ENCODE measurements at regions not wholly inside any gene's neighbourhood (a gene's known extent, or its start where the extent isn't known, plus 50 kb on each side); places are given as distances from the start of the nearest gene placed in this dataset.
"Not testable (repeated sequence)": the region's sequence is repeated elsewhere in the genome, so short reads cannot be mapped to it uniquely, and the experiment has no call there.

DNA sequence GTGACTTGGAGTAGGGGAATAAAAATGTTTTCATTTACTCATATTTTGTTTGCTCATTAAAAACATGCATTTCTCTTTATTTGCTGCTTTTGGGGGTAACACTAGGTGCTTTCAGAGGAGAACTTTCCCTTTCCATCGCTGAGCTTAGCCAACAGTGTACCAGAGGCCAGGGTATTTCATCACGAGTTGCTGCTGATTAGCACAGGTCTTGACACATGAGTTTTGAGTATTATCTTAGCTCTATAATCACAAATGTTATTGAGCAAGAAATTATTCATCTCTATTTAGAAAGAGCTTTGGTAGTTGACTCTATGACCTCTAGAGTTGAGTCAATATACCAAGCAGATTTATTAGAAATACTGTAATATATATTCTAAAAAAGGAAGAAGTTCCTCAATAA is 375.9 kb downstream of the NXPH1 start:
- no peak for DNase-seq

DNA sequence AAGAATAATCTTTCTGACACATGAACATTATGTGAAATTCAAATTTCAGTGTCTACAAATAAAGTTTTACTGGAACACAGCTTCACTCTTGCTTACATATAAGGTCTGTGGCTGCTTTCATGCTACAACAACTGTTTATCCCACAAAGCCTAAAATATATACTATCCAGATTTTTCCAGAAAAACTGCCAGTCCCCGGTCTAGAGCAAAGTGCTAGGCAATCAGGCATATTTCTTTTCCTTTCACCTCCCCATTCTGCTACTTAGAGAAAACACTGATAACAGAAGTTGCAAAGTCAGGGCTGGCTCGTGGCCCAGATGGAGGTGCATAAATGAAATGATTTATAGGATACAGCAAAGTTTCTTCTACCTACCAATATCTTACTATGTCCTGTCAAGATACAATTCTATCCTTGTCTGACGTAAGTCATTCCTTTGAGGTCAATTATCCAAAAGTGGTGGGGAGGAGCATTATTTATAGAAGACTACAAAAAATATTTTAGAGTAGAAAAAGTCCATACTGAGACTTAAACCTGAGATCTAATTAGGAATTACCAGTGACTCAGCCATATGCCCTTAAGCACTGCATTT is 384.1 kb downstream of the NXPH1 start:
- DNase-seq, result no peak

DNA sequence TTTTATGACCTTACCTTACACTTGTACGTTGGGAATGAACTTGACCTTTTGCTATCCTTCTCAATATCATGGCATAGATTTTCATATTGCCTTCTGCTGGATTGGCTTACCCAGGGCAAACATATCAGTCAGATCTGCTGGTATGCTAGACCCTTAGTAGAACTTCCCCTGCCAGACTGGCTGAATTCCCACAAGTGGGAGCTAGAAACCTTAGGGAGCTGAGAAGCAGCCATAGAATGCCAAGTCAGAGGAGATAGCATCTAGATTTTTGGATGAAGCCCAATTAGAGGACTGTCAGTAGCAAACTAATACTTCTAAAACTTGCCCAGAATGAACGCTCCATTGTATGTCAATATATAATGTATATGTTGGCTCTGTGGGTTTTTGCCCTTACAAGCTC is 385.0 kb downstream of the NXPH1 start:
- no peak for DNase-seq

DNA sequence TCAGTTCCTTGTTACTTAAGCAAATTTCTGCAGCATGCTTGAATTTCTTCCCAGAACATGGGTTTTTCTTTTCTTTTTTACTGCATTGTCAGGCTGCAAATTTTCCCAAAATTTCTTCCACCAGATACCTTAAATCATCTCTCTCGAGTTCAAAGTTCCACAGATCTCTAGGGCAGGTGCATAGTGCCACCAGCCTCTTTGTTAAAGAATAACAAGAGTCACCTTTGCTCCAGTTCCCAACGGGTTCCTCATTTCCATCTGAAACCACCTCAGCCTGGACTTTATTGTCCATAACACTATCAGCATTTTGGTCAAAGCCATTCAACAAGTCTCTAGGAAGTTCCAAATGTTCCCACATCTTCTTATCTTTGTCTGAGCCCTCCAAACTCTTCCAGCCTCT is 389.2 kb downstream of the NXPH1 start:
- DNase-seq, result no peak

DNA sequence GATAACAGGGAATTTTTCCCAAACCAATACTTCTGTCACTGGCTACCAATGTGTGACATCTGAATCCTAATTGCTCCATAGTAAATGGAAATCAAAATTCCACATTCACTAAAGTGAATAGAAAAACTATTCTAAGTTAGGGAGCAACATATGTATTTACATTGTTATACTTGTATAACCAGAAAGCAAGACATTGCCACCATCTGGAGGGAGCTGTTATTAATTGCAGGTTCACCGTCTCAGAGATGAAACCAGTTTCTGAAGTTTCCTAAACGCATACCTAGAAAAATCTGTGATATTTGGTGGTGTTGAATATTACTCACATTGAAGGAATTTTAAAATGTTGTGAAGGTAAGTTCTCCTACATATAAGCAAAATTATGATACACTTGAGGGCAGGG is 390.1 kb downstream of the NXPH1 start:
- no peak for DNase-seq

DNA sequence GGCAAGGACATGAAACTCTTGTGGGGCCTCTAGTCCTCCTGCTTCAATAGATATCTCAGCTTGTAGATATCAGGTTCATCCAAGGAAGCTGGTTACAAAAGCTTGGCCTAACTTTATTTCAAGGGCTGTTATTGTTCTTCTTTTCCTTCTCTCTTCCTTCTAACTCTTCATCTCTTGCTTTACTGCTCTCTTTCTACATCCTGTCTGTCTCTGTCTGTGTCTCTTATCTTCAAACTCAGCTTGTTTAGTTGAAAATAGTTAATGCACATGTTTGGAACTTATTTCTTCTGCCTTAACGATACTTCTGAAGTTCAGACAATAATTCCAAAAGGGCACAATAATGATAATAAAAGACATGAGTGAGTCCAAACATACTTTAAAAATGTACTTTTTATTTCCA is 393.9 kb downstream of the NXPH1 start:
- DNase-seq, result no peak

DNA sequence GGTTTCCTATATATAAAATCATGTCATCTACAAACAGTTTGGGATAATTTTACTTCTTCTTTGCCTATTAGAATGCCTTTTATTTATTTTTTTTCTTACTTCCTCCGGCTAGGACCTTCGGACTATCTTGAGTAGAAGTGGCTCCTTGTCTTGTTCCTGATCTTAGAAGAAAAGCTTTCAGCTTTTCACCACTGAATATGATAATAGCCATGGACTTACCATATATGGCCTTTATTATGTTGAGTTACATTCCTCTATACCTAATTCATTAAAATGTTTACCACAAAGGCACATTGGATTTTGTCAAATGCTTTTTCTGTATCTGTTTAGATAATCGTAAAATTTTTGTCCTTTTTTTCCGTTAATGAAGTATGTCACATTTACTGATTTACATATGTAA is 395.7 kb downstream of the NXPH1 start:
- no peak for DNase-seq

DNA sequence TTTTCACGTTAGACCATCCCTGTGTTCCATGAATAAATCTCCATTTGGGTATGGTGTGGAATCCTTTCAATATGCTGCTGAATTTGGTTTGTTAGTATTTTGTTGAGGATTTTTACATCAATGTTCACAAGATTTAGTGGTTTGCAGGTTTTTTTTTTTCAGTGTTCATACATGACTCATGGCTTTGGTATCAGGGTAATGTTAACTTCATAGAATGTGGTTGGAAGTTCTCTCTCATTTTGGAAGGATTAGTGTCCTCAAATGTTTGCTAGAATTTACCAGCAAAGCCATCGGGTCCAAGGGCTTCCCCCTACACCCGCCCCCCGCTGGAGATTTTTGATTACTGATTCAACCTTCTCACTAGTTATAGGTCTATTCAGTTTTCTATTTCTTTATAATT is 398.0 kb downstream of the NXPH1 start:
- no peak for DNase-seq

DNA sequence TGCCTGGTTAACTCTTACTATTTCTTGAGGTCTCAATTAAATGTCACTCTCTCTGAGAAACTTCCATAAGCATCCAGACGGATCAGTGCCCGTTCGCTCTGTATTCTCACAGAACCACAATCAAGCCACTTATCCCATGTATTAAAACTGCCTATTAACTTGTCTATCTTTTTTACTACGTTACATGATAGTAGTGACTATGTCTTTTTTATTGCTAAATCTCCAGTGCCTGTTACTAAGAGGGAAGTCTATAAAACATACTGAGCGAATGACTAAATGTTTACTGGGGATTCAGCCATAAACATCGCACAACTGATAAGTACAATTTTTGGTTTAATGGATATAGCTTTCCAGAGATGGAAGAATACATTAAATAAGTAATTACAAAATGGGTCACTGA is 399.9 kb downstream of the NXPH1 start:
- no peak for DNase-seq

DNA sequence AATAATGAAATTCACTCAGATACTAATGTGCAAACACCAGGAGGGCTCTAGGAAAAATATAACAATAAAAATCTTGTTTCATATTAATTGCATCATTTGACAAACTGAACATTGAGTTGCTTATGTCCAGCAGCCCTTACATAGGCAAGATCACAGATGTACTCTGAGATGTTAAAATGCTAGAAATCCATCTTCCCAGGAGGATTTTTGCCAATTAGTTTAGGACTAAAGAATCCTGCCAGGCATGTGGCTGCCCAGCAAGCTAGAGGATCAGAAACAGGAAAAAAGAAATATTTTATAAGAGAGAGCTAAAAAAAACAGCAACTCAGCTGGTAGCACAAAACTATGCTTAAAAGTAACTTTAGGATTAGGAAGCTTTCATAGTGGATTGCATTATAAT is 407.8 kb downstream of the NXPH1 start:
- no peak for DNase-seq

DNA sequence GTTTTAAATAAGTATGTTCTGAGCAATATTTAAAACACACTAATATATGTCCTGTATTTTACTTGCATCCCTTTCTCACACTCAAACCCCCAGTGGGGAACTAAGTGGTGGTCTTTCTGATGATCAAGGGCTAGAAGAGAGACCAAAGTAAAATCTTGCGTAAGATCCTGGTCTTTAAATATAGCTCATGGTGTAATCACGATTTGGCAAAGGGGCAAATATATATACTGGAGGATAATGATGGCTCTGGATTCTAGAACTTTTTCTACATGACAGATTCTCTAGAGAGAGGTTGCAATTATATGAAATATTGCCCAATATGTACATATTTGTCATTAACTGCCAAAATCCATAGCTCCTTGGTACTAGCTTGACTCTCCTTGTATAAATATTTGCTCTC is 438.3 kb downstream of the NXPH1 start:
- no peak for DNase-seq

DNA sequence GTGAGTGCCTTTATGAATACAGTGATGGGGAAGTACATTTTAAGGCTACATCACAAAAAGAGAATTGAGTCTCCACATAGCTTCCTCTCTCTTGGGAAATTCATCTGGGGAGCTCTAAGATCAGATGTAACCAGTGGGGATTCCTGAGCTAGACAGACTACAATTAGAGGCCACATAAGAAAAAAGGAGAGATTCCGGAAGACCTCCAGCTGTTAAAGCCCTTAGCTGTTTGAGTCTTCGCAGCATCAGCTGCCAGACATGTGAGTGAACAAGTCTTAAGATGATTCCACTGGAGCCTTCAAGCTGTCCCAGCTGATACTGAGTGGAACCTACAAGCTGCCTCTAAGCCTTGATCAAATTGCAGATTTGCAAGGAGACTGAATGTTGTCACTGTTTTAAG is 448.5 kb downstream of the NXPH1 start:
- no peak for DNase-seq

DNA sequence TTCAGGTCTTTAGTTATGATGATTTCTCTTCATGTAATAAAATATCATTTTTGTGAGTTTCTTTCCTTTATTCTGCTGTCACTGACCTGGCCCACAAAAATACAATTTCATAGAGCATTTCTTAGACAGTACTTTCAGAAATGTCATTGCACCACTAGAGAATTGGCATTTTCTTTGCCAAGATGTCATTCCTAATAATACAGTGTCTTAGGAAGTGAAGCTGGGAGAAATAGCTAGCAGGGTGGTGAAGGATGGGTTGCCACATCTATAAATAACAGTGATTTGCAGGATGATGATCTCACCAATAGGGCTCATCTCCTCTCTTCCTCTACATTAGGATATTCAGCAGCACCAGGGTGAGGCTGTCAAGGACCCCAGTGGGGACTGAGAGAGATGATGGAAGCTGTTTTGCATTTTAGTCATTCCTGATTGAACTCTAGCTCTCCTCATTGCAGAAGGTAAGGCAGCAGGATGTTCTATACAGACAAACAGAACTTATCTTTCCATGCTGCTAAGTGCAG is 452.1 kb downstream of the NXPH1 start:
- no peak for DNase-seq

DNA sequence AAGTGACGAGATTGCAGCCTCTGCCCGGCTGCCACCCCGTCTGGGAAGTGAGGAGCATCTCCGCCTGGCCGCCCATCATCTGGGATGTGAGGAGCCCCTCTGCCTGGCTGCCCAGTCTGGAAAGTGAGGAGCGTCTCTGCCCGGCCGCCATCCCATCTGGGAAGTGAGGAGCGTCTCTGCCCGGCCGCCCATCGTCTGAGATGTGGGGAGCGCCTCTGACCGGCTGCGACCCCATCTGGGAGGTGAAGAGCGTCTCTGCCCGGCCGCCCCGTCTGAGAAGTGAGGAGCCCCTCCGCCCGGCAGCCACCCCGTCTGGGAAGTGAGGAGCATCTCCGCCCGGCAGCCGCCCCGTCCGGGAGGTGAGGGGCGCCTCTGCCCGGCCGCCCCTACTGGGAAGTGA is 456.9 kb downstream of the NXPH1 start:
- DNase-seq, result not testable (repeated sequence)

DNA sequence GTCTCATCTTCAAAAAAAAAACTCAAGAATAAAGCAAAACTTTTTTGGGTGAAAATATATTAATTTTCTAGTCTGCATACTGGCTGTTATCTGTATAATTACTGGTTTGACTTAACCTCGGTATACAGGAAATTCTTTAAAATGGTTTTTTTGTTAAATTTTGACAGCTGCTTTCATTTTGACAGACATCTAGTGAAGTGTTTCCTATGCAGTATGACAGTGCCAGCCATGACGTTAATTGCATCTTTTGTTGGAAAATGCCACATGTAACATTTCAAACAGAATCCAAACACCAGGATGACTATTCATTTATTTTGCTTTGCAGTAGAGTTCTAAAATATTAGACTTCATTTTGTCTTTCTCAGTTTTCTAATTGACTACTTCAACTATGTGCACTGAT is 460.4 kb downstream of the NXPH1 start:
- DNase-seq, result no peak

DNA sequence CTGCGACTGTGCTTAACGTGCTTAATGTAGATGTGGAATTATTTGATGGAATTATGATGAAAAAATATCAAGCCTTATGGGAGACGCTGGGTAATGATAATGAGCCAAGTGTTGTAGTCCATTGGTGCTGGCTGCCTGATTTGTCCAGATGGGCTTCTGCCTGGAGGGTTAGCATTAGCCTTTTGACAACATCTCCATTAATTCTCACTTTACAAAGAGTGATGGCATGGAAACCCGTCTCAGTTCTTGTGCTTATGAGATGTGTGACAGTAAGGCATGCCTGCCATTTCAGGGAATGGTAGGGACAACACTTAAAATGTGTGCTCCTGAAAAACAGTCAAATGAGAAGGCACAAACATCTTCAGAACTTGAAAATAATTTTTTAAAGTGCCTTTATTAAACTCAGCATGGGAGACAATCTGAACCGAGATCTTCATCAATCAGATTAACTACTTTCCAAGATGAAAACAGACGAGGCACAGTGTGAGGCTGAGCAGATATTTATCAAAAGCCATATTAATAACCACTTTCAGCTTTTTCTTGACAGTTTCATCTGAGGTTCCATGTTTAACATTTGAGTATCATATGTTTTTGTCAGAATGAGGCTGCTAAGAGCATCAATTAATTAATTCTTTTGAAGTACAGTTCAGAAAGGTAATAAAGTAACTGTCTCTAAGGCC is 473.1 kb downstream of the NXPH1 start:
- DNase-seq, result no peak

DNA sequence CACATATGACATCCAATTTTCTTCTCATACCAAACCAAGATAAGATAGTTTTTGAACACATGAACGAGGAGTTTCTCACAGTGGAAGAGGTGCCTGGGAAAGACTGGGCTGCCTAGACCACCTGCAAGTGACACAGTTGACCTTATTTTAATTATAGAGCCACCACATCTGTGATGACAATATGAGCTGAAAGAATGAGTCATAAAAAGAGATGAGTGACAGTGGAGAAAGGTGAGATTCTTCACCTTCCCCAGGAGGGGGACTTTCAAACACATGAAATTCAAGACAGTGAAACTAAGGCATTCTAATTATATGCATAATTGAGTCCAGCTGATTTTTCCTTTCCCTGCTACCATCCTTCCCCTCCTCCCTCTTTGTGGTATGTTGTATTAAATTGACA is 475.5 kb downstream of the NXPH1 start:
- DNase-seq, result no peak

DNA sequence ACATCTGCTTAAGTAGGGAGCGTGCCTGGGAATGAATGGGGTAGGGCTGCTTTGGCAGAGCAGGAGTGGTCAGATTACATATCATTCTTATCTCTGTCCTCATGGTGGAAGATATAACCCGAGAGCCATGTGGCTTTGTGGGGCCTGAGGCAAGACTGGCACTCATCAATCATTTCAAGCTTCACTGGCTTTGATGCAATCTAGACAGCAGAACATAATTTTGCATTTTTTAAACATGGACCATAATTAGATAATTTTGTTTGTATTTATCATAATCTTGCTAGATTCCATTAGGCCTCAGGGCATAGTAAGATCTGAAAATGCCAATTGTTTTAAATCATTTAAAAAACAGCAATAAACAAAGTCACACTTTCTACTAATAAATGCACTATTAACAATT is 480.3 kb downstream of the NXPH1 start:
- no peak for DNase-seq

DNA sequence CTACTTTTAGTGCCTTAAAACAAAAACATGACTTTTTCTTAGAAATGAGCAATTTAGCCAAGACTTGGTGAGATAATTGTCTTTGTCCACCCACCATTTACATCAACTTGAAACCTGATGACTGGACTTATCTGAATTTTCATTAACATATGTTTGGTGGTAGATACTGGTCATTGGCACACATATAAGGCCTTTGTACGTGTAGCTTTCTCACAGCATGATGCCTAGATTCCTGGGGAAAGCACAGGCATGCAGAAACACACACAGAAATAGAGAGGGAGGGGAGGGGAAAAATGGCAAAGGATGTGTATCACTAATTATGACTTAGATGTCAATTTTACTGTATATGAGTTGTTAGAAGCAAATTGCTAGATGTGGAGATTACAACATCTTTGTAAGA is 488.4 kb downstream of the NXPH1 start:
- no peak for DNase-seq

DNA sequence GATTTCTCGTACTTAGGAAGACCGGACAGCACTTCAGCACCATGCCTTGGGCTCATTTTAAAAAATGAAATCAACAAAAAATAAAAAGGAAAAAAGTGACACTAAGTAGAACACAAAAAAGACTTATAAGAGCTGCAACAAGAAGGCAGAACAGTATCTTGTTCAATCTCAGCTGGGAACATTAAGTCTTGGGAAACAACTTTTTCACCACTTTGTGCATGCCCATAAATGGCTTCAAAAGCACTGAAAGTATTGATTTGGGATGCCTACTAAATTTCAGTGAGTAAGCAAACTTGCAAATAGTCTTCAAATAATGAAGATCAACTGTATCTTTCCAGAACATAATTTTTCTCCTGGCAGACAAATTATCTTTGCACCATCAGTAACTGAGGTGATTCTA is 489.3 kb downstream of the NXPH1 start:
- no peak for DNase-seq

DNA sequence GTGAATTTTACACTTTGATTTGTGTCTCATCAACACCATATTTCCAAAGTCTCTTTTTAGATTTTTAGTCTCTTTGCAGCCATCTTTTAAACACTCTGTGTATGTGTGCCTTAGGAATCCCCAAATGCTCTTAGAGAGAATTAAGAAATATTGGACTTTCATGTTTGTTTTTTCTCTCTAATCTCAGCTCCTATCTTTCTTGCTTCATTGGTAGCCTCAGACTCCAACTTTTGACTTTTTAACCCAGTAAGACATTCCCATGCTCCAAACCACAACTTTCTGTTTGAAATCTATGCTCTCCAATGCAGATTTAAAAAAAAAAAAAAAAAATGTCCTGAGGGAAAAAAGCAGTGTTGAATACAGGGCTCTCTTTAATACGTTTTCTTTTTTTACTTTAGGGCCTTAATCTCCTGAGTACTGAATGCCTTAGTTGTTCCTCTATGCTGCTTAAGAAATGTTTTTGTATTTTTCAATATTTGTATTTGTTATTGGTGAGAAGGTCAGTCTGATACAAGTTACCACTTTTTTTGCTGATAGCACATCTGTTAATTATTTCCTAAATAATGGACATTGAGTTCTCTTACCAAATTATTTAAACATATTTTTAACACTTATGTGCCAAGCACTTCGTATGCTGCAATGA is 489.9 kb downstream of the NXPH1 start:
- no peak for DNase-seq

DNA sequence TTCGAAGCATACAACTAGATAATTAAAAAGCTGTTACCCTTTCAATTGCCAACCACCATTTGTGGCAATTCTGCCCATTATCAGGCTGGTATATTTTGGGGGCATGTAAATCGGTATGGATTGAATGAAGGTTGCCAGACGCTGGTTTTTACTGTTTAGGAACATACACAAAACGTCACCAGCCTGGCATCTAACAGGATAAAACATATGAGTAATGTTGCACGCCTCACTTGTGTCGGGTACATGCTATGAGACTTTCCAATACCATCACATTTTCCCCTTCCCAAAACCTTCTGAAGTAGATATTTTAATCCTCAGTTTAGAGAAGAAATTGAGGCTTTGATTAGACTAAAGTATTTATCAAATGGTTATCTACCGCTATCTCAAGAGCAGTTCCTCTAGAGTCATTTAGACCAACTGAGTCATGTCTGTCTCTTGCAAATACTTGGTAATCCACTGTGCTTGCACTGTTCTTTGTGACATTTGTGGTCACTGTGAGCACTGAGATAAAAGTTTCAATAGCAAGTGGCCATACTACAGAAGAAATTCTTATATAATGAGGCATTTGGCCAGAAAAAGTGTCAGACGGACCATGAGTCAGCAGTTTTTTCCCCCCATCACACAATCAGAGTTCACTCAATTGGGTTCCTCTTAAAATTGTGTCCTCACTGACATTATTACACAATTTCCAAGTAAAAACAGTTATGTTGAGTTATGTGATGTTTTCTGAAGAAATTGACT is 498.7 kb downstream of the NXPH1 start:
- DNase-seq, result no peak

DNA sequence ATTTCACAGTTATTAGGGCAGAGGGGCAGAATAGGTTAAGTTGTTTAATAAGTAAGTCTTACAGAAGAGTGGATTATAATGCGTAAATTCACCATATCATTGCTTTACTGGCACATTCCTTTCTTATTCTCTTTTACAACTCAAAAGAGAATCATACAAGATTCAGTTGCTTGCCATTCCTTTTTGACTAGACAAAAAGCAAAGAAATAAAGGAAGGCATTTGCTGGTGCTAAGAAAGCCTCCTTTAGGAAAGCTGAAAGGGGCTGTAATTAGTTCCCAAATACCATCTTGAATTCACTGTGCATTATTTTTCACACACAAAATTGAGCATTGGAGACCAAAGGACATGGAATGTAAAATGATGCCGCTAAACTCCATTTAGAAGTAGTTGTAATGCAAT is 499.3 kb downstream of the NXPH1 start:
- no peak for DNase-seq

DNA sequence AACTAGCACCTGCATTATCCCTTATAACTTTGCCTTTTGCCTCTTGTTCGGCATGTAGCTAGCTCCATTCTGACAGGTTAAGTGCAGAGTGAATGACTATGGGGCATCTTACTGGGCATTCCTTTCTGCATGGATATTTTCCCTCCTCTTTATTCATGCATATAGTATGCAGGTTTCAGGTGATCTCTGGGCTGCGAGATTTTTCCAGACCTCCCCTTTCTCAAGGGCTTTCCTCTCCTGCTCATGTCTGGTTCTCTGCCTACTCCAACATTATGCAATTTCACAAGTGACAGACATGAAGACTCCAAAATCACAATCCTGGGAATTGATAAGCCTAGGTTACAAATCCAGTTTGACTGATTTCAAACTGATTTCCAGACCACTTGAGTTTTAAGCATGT is 503.8 kb downstream of the NXPH1 start:
- DNase-seq, result no peak

Data from hematopoietic multipotent progenitor cell treated with erythropoietin and hydrocortisone succinate and interleukin-3 and kit ligand, for 8 days (in vitro differentiated cells).